Stimulated activated CD8-positive, alpha-beta memory T cell treated with anti-CD3 and anti-CD28 coated beads, Interleukin-15, amount 100 ng/mL, for 24 hours (primary cell): ENCODE measurements at regions not wholly inside any gene's neighbourhood (a gene's known extent, or its start where the extent isn't known, plus 50 kb on each side); places are given as distances from the start of the nearest gene placed in this dataset.

Experiments used
- DNase-seq: peaks from one replicate; pipeline ENCODE4 v3.0.0-alpha.2; 2020; ENCODE audit warnings: low read depth

DNA sequence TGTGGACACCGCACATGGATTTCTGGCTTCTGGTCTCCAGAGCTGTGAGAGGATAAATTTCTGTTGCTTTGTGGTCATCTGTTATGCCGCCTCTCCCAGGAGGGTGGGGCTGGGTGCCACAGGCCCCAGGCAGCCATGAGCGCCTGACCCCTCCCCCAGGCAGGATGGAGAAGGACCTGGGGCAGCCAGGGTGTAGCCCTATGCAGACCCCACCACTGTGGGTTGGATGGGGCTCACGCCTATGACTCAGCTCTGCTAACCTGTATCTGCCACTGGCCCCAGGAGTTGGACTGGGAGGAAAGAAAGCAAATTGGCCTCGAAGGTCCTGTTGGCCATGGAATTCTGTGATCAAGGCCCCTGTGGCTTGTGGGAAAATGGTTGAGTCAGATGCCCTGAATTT is 1351.1 kb downstream of the BRD1 start:
- no peak for DNase-seq

GRCh38 chr22:48475661-48476345 is 1351.9 kb downstream of the BRD1 start:
- no peak for DNase-seq

DNA sequence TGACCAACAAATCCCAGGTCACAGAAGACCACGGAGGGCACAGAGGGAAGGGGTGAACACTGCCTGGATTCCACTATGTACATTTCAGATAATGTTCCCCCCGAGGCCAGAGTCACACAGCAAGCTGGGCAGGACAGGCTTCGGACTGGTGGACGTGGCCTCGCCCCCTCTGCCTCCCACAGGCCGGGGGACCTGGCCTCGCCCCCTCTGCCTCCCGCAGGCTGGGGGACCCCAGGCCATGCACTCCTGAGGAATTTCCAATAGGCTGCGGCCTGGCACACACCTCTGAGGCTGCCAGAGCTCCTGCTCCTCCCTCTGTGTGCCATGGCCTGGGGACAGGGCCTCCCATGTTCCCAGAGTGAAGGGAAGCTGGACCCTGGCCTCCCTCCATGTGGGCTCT is 1352.8 kb downstream of the BRD1 start:
- no peak for DNase-seq

- DNase-seq, result no peak
These were observed 1354.5 kb downstream of the BRD1 start for GRCh38 chr22:48473202-48473601.

- DNase-seq, result no peak
These were observed 1363.4 kb downstream of the BRD1 start for GRCh38 chr22:48464246-48464645.

GRCh38 chr22:48459859-48460823 is 1367.5 kb downstream of the BRD1 start:
- no peak for DNase-seq

DNA sequence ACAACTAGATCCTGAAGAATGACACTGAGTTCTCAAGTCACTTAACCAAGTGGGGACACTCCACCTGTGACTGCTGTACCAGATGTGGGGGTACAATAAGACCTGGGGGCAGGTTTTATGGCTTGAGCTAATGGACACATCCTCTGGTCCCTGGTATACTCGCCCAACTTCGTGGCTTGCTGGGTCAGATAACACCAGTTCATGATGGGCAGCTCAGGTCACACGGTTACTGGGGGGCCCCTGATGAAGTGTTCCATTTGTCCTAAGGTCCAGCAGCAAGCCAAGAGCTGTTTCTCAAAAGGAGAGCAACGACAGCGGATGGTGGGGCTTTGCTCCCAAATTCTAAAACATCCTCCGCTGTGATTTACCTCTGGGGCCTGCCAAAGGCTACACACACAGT is 1368.4 kb downstream of the BRD1 start:
- no peak for DNase-seq

GRCh38 chr22:48456449-48456848 is 1371.2 kb downstream of the BRD1 start:
- DNase-seq, result no peak

DNA sequence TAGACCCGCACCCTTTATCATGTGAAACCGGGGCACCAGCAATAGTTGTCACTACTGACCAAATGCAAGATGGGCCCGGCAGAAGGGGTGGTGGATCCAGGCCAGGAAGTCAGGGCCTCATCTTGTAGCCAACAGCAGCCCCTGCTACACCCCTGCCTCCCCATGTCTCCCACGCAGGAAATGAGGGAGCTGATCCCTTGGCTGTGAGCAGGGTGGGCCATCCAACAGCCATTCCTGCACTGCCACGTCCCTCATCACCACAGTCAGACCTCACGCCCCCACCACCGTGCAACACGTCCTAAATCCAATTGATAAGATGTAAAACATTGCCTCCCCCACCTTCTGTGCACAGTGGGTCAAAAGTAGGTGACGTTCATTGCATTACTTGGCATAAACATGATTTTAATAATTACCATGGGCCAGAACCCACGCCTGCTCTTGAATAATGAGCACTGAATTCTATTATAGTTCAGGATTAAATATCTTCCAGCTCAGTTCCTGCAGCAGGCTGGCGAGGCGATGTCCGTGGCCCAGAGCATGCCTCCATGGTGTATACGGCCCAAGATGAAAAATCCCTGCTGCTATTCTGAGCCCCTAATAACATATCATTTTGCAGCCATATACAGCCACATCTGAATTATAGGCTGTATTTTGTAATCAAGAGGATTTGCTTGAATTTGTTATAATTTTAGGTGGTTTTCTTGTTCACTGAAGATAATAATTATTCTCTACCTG is 1373.8 kb downstream of the BRD1 start:
- no peak for DNase-seq

DNA sequence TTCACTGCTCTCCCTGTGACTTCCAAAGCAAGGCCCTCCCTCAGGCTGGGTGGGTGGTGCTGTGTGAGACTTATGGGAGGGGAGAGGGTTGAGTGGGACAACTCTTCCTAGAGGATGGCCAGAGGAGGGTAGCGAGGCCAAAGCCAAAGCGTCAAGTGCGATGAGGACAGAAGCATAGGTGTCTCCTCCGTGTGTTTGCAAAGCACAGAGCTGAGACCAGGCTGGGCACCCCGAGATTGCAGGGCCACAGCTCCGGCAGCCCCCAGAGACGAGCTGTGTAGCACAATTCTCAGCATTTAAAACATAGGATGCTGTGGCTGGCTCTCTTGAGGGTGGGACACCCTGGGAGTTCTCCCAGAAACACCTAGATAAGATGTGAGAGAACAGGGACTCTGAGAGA is 1374.5 kb downstream of the BRD1 start:
- no peak for DNase-seq

DNA sequence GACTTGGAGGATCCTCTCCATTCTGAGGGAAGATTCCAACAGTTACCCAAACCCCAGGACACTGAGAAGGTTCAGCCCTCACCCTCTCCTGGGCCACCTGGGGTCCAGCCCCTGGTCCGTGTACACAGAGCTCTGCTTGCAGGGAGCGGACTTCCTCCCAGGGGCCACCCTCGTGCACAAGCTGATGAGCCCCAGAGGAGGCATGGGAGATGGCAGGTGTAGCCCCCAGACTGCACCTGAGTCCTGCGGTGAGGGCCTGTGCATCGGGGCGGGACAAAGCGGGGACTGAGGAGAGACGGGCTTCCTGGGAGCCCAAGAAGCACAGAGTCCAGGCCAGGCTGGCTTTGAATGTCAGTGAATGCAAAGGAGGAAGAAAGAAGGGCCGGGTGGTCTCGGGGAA is 1374.9 kb downstream of the BRD1 start:
- no peak for DNase-seq

- no peak for DNase-seq
These were observed 1375.8 kb downstream of the BRD1 start for GRCh38 chr22:48451891-48452290.

- no peak for DNase-seq
These were observed 1377.4 kb downstream of the BRD1 start for GRCh38 chr22:48450188-48450825.

DNA sequence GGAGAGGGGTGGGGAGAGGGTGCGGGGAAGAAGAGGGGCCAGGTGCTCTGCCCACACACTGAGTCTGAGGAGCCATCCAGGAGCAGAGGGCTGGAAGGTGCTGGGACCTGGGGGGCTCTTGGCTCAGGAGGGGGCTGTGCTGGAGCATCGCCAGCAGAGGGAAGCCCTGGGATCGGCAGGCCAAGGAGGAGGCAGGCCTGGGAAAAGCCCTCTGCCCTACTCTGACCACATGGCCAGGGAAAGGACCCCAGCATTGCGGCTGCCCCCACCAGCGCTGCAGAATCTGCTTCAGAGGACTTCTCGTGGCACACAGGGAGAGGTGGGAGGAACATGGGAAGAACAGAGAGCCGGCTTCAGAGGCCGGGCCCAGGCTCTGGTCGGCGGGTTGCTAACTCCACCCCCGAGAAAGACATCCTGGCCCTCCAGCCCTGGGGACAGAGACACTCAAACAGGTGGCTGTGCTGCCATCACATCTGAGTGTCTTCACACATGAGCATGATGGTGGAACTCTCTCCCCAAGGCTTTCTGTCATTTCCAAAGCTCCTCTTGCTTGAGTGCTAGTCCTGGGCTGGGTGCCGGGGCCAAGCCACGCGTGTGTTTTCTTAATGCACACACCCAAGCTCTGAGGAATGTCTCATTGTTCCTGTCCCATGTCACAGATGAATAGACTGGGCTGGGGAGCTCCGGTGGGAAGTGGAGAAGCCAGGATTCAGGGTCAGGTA is 1378.0 kb downstream of the BRD1 start:
- DNase-seq, result no peak

- no peak for DNase-seq
These were observed 1378.9 kb downstream of the BRD1 start for GRCh38 chr22:48448821-48449220.

DNA sequence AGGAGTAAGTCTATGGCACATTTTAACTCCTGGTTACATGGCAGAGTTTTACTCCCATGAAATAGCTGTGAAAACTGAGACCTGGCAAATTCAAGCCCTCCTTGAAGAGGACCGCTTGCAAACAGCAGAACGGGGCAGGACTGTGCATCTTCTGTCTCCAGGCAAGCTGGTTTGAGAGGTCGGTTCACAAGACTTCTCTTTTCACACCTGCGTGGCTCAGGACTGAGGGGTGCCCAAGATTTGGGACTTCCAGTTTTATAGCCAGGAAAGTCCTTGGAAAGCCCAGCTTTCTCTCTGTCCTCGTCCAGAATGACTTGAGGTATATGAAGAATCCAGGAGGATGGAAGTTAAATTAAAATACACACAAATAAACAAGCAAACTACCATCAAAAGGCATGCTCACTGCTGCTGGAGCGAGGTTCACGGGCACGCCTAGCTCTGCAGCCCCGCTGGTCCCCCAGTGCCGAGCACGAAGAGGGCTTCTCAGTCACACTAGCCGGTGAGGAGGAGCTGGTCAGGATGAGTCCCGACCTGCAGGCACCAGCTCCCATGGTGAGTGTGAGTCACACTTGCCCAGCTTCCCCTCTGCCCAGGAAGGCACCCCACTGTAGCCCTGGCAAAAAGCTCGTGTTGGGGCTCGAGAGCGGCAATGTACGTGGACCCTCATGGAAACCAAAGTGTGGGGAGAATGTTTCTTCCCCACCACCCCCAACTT is 1382.4 kb downstream of the BRD1 start:
- DNase-seq, result no peak

GRCh38 chr22:48444320-48445112 is 1383.2 kb downstream of the BRD1 start:
- DNase-seq, result no peak

GRCh38 chr22:48443680-48444079 is 1384.0 kb downstream of the BRD1 start:
- no peak for DNase-seq

GRCh38 chr22:48442663-48443062 is 1385.0 kb downstream of the BRD1 start:
- DNase-seq, result no peak

DNA sequence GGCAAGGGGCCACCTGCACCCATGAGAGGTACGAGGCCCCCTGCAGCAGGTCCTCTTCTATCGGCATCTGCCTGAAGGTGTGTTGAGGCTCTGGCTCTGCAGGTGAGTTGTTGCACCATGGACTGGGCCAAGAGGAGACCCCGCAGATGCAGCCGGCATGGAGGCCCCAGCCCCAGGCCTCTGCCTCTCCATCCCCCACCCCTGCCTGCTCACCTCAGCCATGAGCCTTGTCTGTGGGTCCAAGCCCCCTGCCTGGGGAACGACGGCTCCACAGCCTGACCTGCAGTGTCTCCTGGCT is 1386.2 kb downstream of the BRD1 start:
- DNase-seq, result no peak
